Lung (tissue), 11 donors: ENCODE measurements at regions not wholly inside any gene's neighbourhood (a gene's known extent, or its start where the extent isn't known, plus 50 kb on each side); places are given as distances from the start of the nearest gene placed in this dataset.

Experiments used
- ATAC-seq: fragments of 200-7000 bp; cut with Tn5 transposase; one replicate; pipeline ENCODE4 v1.9.1; 2020; ENCODE audit warnings: moderate number of reproducible peaks; ENCODE audit not compliant: insufficient read depth, low FRiP score
- DNase-seq, 3 donors: peaks; one replicate each; pipeline ENCODE4 v3.0.0-alpha.2; 2013 to 2017
- H3K27ac ChIP-seq, 2 donors: one replicate each; pipeline ENCODE4 v1.5.1; 2013; ENCODE audit warnings: mild to moderate bottlenecking in 2 of 2, moderate library complexity in 2 of 2, control low read depth in 1 of 2, inconsistent platforms in 1 of 2, low read depth in 1 of 2, low read length in 1 of 2
- H3K27me3 ChIP-seq, 3 donors: one replicate each; pipeline ENCODE4 v1.5.1; 2013; ENCODE audit warnings: low read length in 2 of 3; ENCODE audit not compliant: control insufficient read depth in 3 of 3, insufficient read depth in 3 of 3
- H3K36me3 ChIP-seq, 4 donors: one replicate each; pipeline ENCODE4 v1.5.1; 2013; ENCODE audit warnings: low read length in 4 of 4, mild to moderate bottlenecking in 1 of 4, moderate library complexity in 1 of 4; ENCODE audit not compliant: control insufficient read depth in 4 of 4, insufficient read depth in 4 of 4
- H3K4me1 ChIP-seq, 5 donors: one replicate each; pipeline ENCODE4 v1.5.1; 2013; ENCODE audit warnings: low read length in 5 of 5, mild to moderate bottlenecking in 2 of 5, moderate library complexity in 1 of 5; ENCODE audit not compliant: control insufficient read depth in 5 of 5, insufficient read depth in 5 of 5
- H3K4me3 ChIP-seq: one replicate; pipeline ENCODE4 v1.5.1; 2013; ENCODE audit warnings: mild to moderate bottlenecking, control low read depth, moderate library complexity
- H3K9ac ChIP-seq, 2 donors: one replicate each; pipeline ENCODE4 v1.5.1; 2013; ENCODE audit warnings: low read length in 2 of 2, control low read depth in 1 of 2; ENCODE audit not compliant: insufficient read depth in 1 of 2
- H3K9me3 ChIP-seq, 4 donors: one replicate each; pipeline ENCODE4 v1.5.1; 2013; ENCODE audit warnings: low read length in 3 of 4, mild to moderate bottlenecking in 1 of 4, moderate library complexity in 1 of 4; ENCODE audit not compliant: control insufficient read depth in 4 of 4, insufficient read depth in 3 of 4
- WGBS, 2 donors: extraction: QIAGEN DNeasy Blood & Tissue Kit; methylation state at CpG; one replicate each; pipeline ENCODE4 v1.1.7; 2013; 5-methylcytosine and 5-hydroxymethylcytosine counted together
- TF ChIP-seq, protein P1 (sequence below): IDR thresholded peaks from 2 replicates; pipeline ENCODE4 v1.5.1; 2012; ENCODE audit warnings: mild to moderate bottlenecking; ENCODE audit errors: control extremely low read depth, extremely low read depth
- donor health status: control.
- donor health status: control.
- donor health status: Bipolar disorder and iron deficiency.
- donor health status: healthy.
- donor health status: DM: yes; HTN: yes; CAD: no.

DNA sequence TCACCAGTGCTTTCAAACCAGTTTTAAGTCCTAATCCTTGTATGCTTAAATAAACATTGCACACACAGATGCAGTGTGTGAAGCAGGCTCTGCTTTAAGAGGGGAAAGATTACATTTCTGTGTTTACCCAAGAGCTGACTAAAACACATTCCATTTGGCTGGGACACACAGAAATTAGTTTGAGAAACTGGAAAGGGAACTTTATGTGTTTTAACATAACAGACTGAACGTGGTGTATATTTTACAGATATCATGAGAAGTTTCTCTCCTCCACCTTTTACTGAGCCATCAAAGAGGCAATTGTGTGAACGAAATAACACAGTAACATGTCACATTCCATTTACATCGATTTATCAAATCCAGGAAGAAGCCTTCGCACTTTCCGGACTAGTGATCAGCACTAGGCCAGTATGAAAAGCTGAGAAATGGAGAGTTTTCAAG lies 121.8 kb downstream of the MAIP1 start:
- TF ChIP-seq, protein P1, sequence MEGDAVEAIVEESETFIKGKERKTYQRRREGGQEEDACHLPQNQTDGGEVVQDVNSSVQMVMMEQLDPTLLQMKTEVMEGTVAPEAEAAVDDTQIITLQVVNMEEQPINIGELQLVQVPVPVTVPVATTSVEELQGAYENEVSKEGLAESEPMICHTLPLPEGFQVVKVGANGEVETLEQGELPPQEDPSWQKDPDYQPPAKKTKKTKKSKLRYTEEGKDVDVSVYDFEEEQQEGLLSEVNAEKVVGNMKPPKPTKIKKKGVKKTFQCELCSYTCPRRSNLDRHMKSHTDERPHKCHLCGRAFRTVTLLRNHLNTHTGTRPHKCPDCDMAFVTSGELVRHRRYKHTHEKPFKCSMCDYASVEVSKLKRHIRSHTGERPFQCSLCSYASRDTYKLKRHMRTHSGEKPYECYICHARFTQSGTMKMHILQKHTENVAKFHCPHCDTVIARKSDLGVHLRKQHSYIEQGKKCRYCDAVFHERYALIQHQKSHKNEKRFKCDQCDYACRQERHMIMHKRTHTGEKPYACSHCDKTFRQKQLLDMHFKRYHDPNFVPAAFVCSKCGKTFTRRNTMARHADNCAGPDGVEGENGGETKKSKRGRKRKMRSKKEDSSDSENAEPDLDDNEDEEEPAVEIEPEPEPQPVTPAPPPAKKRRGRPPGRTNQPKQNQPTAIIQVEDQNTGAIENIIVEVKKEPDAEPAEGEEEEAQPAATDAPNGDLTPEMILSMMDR, result no peak
- Histone ChIP-seq H3K27ac (no peak overlapping the region), H3K9me3 (peaks cover 0 to 3% (median 0%) of the 10 kb centered on the region in 4 donors), H3K9ac (no peak overlapping the region), H3K27me3 (no peaks in the 10 kb centered on the region), H3K4me1 (peaks cover 0 to 36% (median 12%) of the 10 kb centered on the region in 5 donors), H3K36me3 (no peaks in the 10 kb centered on the region), H3K4me3 (no peak overlapping the region)
- ATAC-seq (peak; percentile 66), DNase-seq (peak; percentile 44 to 96 (median 94))
- WGBS, 2 donors, result 40 to 67% methylated on average over 5 of the region's 5 CpGs

DNA sequence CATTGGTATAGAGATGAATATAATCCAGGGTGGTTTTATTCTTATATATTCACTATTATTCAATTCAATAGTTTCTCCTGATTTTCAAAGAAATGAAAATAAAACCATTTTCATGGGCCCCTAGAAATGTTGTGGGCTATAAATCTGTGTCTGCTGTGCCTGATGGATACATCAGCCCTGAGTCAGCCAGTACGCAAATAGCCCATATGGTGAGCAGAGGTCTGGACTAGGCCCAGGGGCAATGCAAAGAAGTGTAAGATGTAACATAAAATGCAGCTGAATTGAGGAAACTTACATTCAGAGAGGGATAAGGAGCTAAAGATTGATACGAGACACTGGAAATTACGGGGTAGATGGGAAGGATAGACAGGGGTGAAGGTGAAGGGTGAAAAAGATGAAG lies 122.5 kb downstream of the MAIP1 start:
- Histone ChIP-seq H3K4me3 (no peak overlapping the region), H3K9ac (peak overlapping the region in 1 of 2 donors; percentile 40), H3K27ac (peak overlapping the region in 1 of 2 donors; percentile 45), H3K4me1 (peaks cover 0 to 39% (median 12%) of the 10 kb centered on the region in 5 donors), H3K9me3 (peaks cover 0 to 3% (median 0%) of the 10 kb centered on the region in 4 donors), H3K27me3 (no peaks in the 10 kb centered on the region), H3K36me3 (no peaks in the 10 kb centered on the region)
- DNase-seq (peak in 1 of 3 donors; percentile 13), ATAC-seq (no peak)
- WGBS, 2 donors, result 95 to 99% methylated on average over 3 of the region's 3 CpGs
- TF ChIP-seq, protein P1, result no peak

DNA sequence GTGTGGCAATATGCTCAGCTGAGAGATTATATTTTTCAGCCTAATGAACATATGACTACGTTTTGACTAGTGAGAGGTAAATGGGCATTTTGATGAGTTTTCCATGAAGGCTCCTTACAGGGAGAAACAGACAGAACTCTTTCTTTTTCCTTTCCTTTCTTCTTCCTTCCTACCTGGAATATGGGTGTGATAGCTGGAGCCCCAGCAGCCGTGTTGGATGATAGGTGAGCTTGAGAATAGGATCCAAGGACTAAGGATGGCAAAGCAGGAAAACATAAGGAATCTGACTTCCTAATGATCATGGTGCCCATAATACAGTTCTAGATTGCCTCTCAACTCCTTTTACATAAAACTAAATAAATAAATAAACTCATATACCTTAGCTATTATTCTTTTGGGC lies 124.0 kb downstream of the MAIP1 start:
- WGBS, 2 donors, result 85 to 97% methylated on average over 2 of the region's 2 CpGs

More for the DNA sequence above, 124.0 kb downstream of the MAIP1 start:
- Histone ChIP-seq H3K9ac (no peak overlapping the region), H3K9me3 (peaks cover 0 to 3% (median 0%) of the 10 kb centered on the region in 4 donors), H3K27ac (no peak overlapping the region), H3K4me3 (no peak overlapping the region), H3K4me1 (peaks cover 0 to 39% (median 12%) of the 10 kb centered on the region in 5 donors), H3K36me3 (no peaks in the 10 kb centered on the region), H3K27me3 (no peaks in the 10 kb centered on the region)
- no peak for ATAC-seq
- no peak for DNase-seq
- TF ChIP-seq, protein P1, result no peak
